ENCODE measurements at regions not wholly inside any gene's neighbourhood (a gene's known extent, or its start where the extent isn't known, plus 50 kb on each side); places are given as distances from the start of the nearest gene placed in this dataset.
A peak's percentile ranks its signal among the peaks of the same experiment; 100 is the strongest.

GRCh38 chrX:138484451-138484850 lies 227.1 kb downstream of the FGF13 start:
- no peaks in the 10 kb centered on the region for H4K20me1 ChIP-seq (ENCODE audit: control insufficient read depth, insufficient read depth, insufficient read length)

More at GRCh38 chrX:138484451-138484850, 227.1 kb downstream of the FGF13 start:
- no peak overlapping the region for H3K27ac Mint-ChIP-seq
- H2AK5ac ChIP-seq (ENCODE audit: insufficient read length, low read length) = no peak overlapping the region
- H2BK120ac ChIP-seq (ENCODE audit: low read depth, low read length, poor library complexity, severe bottlenecking) = no peak overlapping the region
- no peak overlapping the region for H2BK20ac ChIP-seq (ENCODE audit: low read depth, low read length, poor library complexity, severe bottlenecking)
- no peak overlapping the region for H3T11ph ChIP-seq (ENCODE audit: low read length)
- H3K4me3 Mint-ChIP-seq = no peak overlapping the region
- no peak overlapping the region for H3K4ac ChIP-seq (ENCODE audit: low read depth, low read length)
- H3K23me2 ChIP-seq (ENCODE audit: insufficient read length, low read depth, low read length, poor library complexity, severe bottlenecking) = no peaks in the 10 kb centered on the region
- H3K36me3 Mint-ChIP-seq (ENCODE audit: insufficient read depth in 1 of 3, low read depth in 3 of 3) = peaks cover 0 to 4% (median 0%) of the 10 kb centered on the region in 3 experiments; a peak in 2 of 7 replicates
- H3K27me3 ChIP-seq (ENCODE audit: insufficient read depth, low read length) = no peaks in the 10 kb centered on the region
- peaks cover 0 to 63% of the 10 kb centered on the region in 2 experiments; a peak in 4 of 5 replicates for H3K9me3 Mint-ChIP-seq
- H3K4me1 Mint-ChIP-seq = peaks cover 18 to 21% of the 10 kb centered on the region in 2 experiments
- WGBS (ENCODE audit: extremely low coverage, insufficient read length, low lambda C conversion rate) = no CpG with 5 or more reads among the region's 1 CpG
- no peak overlapping the region for H3K27ac ChIP-seq (ENCODE audit: insufficient read length, low read depth, low read length)
- no peak for DNase-seq
- no peak overlapping the region for H4K8ac ChIP-seq (replicated peaks; ENCODE audit: insufficient read length, low read depth, low read length)
- peaks cover 8% of the 10 kb centered on the region; the same call in 1 of the 2 replicates for H3K4me1 ChIP-seq (ENCODE audit: insufficient read depth, low read length)
- no peak overlapping the region for H3K4me2 ChIP-seq (ENCODE audit: insufficient read depth, insufficient read length, low read length)
- H3K9ac ChIP-seq (ENCODE audit: extremely low read depth, insufficient read length, low read length) = no peak overlapping the region
- no peaks in the 10 kb centered on the region for H3K79me1 ChIP-seq (ENCODE audit: insufficient read depth, low read depth, low read length, poor library complexity, severe bottlenecking)
- H3K27me3 Mint-ChIP-seq (ENCODE audit: low read depth) = no peaks in the 10 kb centered on the region; the same call in 1 of the 2 replicates
- no peak overlapping the region for H3K14ac ChIP-seq (ENCODE audit: insufficient read depth, low read length)
- H2BK12ac ChIP-seq (ENCODE audit: insufficient read length, low read depth, low read length) = no peak overlapping the region
- H3K56ac ChIP-seq (ENCODE audit: insufficient read length, low read depth, low read length) = no peak overlapping the region
- no peak overlapping the region for H4K5ac ChIP-seq (ENCODE audit: insufficient read length, low read depth, low read length)
- H4K91ac ChIP-seq (ENCODE audit: insufficient read length, low read depth, low read length) = peak overlapping the region; percentile 13
- H3K18ac ChIP-seq (ENCODE audit: insufficient read length, low read depth, low read length) = no peak overlapping the region
- H2BK15ac ChIP-seq (ENCODE audit: low read depth, low read length) = no peak overlapping the region
- no peak overlapping the region for H2AFZ ChIP-seq (ENCODE audit: low read length)
- no peak overlapping the region for H2BK5ac ChIP-seq (ENCODE audit: insufficient read length, low read length)
- no peaks in the 10 kb centered on the region for H3K79me2 ChIP-seq (ENCODE audit: insufficient read depth, low read length)
- no peak for TF ChIP-seq CTCF (conservative IDR thresholded peaks at IDR 0.05)
- peaks cover 8% of the 10 kb centered on the region for H3K9me3 ChIP-seq (ENCODE audit: control insufficient read depth, low read depth, low read length)
- no peak overlapping the region for H3K23ac ChIP-seq (ENCODE audit: insufficient read length, low read depth, low read length)

Data from H9 (cell line).